HG03064 (cell line): ENCODE measurements at regions not wholly inside any gene's neighbourhood (a gene's known extent, or its start where the extent isn't known, plus 50 kb on each side); places are given as distances from the start of the nearest gene placed in this dataset.
A peak's percentile ranks its signal among the peaks of the same experiment; 100 is the strongest.

Experiments used
- ATAC-seq: cut with Tn5 transposase; IDR thresholded peaks from one replicate; pipeline ENCODE4 v1.9.1; 2021; ENCODE audit warnings: low read depth; ENCODE audit not compliant: unreplicated experiment

- ATAC-seq = no peak
These were observed 53.0 kb upstream of the ANKEF1 start for GRCh38 chr20:9981829-9982228.

- ATAC-seq = peak; percentile 89
These were observed 56.3 kb upstream of the ANKEF1 start for GRCh38 chr20:9978397-9979004.

GRCh38 chr20:9977629-9978028 lies 57.2 kb upstream of the ANKEF1 start:
- no peak for ATAC-seq

- ATAC-seq = no peak
These were observed 60.5 kb upstream of the ANKEF1 start for GRCh38 chr20:9974324-9974723.

- ATAC-seq = no peak
These were observed 63.0 kb upstream of the ANKEF1 start for GRCh38 chr20:9971746-9972145.

- ATAC-seq = no peak
These were observed 65.2 kb upstream of the ANKEF1 start for GRCh38 chr20:9969626-9970025.

- no peak for ATAC-seq
These were observed 66.8 kb upstream of the ANKEF1 start for GRCh38 chr20:9968015-9968414.

- no peak for ATAC-seq
These were observed 67.8 kb upstream of the ANKEF1 start for GRCh38 chr20:9966966-9967365.

- ATAC-seq = no peak
These were observed 71.8 kb upstream of the ANKEF1 start for GRCh38 chr20:9963029-9963428.

GRCh38 chr20:9958693-9959092 lies 76.1 kb upstream of the ANKEF1 start:
- ATAC-seq = no peak

GRCh38 chr20:9955646-9956045 lies 79.1 kb upstream of the ANKEF1 start:
- ATAC-seq = no peak

GRCh38 chr20:9949563-9949962 lies 85.2 kb upstream of the ANKEF1 start:
- no peak for ATAC-seq

- ATAC-seq = no peak
These were observed 89.4 kb upstream of the ANKEF1 start for GRCh38 chr20:9945408-9945807.

GRCh38 chr20:9942736-9943135 lies 92.1 kb upstream of the ANKEF1 start:
- no peak for ATAC-seq

GRCh38 chr20:9940329-9940728 lies 94.5 kb upstream of the ANKEF1 start:
- ATAC-seq = no peak

GRCh38 chr20:9939231-9939630 lies 95.6 kb upstream of the ANKEF1 start:
- no peak for ATAC-seq

- no peak for ATAC-seq
These were observed 96.4 kb upstream of the PAK5 start for GRCh38 chr20:9935285-9935684.

GRCh38 chr20:9930142-9930541 lies 91.3 kb upstream of the PAK5 start:
- ATAC-seq = no peak

GRCh38 chr20:9928955-9929354 lies 90.1 kb upstream of the PAK5 start:
- no peak for ATAC-seq

GRCh38 chr20:9928281-9928737 lies 89.4 kb upstream of the PAK5 start:
- ATAC-seq = peak; percentile 70

- ATAC-seq = no peak
These were observed 88.3 kb upstream of the PAK5 start for GRCh38 chr20:9927224-9927623.

- ATAC-seq = no peak
These were observed 87.6 kb upstream of the PAK5 start for GRCh38 chr20:9926476-9926875.

- ATAC-seq = no peak
These were observed 87.1 kb upstream of the PAK5 start for GRCh38 chr20:9926007-9926406.
